RCC 7860 (cell line): ENCODE measurements at regions not wholly inside any gene's neighbourhood (a gene's known extent, or its start where the extent isn't known, plus 50 kb on each side); places are given as distances from the start of the nearest gene placed in this dataset.
"Not testable (repeated sequence)": the region's sequence is repeated elsewhere in the genome, so short reads cannot be mapped to it uniquely, and the experiment has no call there.

Experiments used
- DNase-seq: peaks from one replicate; pipeline ENCODE4 v3.0.0-alpha.2; 2015; ENCODE audit warnings: low spot score
- FAIRE-seq: peaks from 2 replicates; lab custom pipeline; 2012; peaks lifted over from hg19 to GRCh38; lab: Jason Lieb, UNC

DNA sequence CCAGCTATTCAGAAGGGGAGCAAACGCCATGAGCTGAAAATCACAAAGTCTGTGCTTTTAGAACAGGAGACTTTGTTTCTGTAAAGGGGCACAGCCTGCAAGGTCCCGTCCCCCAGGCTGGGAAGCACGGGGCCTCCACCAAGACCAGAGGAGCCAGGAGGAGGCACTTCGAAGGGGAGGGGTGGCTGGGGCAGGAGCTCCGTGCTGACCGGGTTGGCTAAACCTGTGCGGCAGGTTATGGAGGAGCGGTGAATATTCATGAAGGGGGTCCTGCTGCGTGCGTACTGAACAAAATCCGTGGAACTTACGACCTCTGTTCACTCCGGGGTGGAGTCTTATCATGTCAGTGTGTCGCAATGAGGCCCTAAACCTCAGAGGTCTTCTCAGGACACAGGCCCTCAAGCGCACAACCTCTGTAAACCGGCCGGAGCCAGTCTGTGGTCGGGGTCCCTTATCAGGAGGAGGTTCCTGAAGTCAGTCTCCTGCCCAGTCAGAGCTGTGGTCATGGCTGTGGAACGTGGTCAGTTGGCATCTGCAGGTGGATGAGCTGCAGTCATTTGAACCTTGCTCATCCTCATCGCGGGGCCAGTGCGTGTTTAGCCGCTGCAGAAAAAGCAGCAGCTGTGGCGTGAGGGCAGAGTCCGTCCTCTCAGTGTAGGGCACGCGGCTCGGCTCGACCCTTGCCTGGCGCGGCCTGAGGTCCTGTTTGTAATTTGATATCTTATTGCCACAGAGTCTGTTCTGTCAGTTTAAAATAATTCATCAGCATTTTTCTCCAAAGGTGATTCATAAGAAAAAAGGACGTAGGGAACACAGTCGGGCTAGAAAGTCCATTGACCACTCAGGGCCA is 5507.7 kb upstream of the TPTE start:
- not testable (repeated sequence) for DNase-seq, FAIRE-seq

DNA sequence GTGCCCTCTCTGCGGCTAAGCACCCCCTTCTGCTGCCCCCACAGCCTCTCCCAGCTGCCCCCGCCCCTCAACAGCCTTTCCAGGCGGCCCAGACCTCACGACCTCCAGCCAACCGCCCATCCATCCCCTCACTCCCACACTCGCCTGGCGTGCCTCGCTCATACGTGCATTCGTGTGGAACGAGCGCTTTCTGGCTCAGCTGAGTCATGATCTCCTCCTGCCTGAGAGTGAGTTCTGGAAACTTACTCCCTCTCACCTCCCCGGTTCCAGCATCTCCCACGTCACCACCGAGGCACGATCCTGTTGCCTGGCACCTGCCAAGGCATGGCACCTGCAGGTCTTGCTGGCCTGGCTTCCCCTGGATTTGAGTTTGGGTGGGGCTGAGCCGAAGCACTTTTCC is 5506.2 kb upstream of the TPTE start:
- not testable (repeated sequence) for FAIRE-seq, DNase-seq

DNA sequence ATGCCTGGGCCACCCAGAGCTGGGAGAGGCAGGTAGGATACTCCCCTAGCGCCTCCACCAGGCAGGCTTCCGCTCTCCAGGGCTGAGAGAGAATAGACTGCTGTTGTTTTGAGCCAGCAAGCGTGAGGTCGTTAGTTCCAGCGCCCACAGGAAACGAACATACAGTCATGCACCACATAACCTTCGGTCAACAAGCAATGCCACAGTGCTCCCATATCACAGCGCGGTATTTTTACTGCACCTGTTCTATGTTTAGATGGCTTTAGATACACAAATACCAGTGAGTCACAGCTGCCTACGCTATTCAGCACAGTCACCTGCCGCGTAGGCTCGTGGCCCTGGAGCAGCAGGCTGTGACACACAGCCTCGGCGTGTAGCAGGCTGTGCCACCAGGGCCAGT is 5502.3 kb upstream of the TPTE start:
- not testable (repeated sequence) for FAIRE-seq, DNase-seq

DNA sequence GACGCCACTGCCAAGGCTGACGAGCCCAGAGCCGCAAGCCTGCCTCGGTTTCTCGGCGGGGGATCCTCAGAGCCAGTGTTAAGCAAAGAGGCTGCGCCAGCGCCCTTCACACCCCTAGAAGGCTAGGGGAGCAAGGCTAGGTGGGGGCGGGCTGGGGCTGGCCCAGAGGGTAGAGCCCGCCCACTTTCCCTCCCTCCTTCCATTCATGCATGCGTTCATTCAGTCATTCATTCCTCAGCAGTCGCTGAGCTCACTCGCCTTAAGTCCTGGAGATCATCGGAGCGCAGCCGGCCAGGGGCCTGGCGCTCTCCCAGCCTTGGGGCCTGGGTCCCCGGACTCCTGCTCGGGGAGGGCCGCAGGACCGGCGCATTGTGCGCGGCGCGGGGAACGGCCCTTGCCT is 5499.6 kb upstream of the TPTE start:
- DNase-seq, FAIRE-seq: not testable (repeated sequence)

DNA sequence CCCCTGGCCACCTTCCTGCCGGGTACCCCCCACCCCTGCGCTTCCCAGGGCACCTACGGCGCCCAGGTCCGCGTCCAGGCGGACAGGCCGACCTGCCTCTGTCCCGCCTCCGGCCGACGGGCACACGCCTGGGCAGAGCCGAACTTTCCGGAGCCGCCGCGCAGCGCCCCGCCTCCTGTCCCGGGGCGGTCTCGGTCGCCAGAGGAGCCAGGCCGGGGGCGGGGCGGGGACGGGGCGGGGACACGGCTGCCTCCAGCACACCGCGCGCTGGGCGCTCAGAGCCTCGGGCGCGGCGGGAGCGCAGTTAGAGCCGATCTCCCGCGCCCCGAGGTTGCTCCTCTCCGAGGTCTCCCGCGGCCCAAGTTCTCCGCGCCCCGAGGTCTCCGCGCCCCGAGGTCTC is 5499.1 kb upstream of the TPTE start:
- not testable (repeated sequence) for FAIRE-seq, DNase-seq

DNA sequence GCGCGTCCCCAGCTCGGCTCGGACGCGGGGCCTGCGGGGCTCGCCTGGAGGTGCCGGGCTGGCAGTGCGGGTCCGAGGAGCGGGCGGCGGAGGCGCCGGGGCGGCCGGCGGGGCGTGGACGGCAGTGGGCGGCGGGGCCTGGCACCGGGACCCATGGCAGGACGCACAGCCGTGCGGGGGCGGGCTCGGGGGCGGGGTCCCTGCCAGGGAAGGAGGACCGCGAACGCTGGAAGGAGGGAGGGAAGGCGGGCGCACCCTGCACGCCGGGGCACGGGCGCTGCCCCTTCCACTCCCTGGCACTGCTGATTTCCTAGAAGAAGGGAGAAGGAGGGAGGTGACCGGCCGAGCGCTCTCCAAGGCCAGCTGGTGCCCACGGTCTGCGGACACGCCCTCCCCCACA is 5498.6 kb upstream of the TPTE start:
- FAIRE-seq, DNase-seq: not testable (repeated sequence)

DNA sequence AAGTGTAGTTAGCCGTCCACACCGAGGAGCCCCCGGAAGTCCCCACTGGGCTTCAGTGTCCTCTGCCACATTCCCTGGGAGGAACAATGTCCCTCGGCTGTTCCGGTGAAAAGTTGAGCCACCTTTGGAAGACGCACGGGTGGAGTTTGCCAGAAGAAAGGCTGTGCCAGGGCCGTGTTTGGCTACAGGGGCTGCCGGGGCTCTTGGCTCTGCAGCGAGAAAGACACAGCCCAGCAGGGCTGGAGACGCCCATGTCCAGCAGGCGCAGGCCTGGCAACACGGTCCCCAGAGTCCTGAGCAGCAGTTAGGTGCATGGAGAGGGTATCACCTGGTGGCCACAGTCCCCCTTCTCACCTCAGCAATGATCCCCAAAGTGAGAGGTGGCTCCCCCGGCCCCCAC is 5486.2 kb upstream of the TPTE start:
- not testable (repeated sequence) for FAIRE-seq, DNase-seq

DNA sequence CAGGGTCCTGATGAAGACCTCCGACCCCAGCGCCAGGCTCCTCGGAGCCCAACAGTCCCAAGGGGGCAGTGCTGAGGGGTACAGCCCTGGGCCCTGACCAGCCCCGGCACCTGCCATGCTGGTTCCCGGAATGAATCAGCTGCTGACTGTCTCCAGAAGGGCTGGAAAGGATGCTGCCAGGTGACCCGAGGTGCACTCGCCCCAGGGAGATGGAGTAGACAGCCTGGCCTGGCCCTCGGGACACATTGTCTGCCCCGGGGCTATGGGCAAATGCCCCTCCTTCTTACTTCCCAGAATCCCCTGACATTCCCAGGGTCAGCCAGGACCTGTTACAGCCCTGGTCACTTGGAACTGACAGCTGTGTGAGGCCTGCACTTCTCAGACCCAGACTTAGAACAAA is 5485.8 kb upstream of the TPTE start:
- FAIRE-seq, DNase-seq: not testable (repeated sequence)

DNA sequence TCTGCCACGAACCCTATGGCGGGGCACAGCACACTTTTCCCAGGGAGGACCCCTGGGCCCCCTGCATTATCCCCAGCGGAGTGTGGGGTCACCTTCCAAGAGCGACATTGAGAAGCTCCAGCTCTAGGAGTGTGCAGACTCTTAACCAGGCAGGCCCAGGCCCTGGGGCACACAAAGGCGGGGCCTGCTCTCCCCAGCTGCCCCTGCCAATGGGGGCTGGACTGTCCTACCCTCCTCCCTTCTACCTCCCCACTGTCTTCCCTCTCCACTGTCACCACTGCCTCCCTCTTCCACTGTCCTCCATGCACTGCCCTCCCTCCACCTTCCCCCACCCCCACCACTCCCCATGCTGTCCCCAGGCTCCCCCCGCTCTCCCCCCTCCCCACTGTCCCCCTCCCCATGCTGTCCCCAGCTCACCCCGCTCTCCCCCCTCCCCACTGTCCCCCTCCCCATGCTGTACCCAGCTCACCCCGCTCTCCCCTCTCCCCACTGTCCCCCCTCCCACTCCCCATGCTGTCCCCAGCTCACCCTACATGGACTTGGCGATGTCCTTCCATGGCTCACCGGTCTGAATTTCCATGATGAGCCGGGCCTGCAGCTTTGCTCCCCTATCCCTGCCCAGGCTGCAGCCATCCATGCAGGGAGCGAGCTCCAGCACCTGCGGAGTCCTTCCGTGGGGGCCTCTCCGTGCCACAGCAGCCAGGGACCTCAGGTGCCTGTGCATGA is 5483.6 kb upstream of the TPTE start:
- FAIRE-seq, DNase-seq: not testable (repeated sequence)

DNA sequence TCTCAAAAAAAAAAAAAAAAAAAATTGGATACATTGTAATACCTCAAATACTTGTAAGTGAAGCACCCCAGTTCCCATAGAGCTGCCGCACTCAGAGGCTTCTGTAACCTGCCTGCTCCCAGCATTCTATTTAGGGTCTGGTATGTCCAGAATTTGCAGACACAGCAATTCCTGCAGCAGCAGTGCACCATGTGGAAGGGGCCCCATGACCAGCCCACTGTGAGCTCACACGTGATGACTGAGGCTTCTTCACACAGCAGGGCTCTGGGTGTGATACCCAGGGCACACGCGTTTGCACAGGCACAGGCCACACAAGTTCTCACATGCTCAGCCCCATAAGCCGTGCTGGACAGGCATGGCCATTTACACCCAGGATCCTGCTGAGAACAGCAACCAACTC is 5481.5 kb upstream of the TPTE start:
- not testable (repeated sequence) for FAIRE-seq, DNase-seq

DNA sequence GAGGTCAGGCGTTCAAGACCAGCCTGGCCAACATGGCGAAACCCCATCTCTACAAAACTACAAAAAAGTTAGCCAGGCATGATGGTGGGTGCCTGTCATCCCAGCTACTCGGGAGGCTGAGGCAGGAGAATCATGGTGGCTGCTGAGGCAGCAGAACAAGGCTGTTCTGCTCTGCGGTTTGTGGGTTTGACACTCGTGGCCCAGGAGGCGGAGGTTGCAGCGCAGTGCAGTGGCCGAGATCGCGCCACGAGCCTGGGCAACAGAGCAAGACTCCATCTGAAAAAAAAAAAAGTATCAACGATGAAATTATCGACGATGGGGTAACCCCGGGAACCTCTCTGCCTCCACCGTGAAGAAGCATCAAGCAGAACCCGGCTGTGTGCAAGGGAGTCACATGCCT is 5478.8 kb upstream of the TPTE start:
- DNase-seq, FAIRE-seq: not testable (repeated sequence)

DNA sequence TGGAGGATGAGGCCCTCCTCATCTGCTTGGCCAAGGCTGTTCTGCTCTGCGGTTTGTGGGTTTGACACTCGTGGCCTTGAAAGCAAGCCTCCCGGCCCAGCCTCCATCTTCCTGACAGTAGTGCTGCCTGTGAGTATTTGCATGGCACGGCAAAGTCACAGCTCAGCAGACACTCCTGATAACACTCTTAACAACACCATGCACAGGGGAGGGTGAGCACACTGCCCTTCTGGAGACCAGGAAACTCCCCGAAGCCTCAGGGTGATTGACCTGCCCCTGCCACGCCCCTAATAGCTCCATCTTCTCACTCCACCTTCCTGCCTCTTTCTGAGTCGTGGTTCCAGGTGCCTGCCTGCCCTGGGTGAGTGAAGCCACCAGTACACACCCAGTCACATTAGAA is 5476.6 kb upstream of the TPTE start:
- not testable (repeated sequence) for FAIRE-seq, DNase-seq

DNA sequence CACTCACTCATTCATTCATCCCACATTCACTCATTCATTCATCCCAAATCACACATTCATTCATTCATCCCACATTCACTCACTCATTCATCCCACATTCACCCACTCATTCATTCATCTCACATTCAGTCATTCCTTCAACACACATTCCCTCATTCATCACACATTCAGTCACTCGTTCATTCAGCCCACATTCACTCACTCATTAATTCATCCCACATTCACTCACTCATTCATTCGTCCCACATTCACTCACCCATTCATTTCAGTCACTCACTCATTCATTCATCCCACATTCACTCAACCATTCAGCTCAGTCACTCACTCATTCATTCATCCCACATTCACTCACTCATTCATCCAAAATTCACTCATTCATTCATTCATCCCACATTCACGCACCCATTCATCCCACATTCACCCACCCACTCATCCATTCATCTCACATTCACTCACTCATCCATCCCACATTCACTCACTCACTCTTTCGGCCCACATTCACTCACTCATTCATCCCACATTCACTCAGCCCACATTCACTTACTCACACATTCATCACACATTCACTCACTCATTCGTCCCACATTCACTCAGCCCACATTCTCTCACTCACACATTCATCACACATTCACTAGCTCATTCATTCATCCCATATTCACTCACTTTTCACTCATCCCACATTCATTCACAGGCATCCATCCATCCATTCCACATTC is 5469.9 kb upstream of the TPTE start:
- not testable (repeated sequence) for FAIRE-seq, DNase-seq

DNA sequence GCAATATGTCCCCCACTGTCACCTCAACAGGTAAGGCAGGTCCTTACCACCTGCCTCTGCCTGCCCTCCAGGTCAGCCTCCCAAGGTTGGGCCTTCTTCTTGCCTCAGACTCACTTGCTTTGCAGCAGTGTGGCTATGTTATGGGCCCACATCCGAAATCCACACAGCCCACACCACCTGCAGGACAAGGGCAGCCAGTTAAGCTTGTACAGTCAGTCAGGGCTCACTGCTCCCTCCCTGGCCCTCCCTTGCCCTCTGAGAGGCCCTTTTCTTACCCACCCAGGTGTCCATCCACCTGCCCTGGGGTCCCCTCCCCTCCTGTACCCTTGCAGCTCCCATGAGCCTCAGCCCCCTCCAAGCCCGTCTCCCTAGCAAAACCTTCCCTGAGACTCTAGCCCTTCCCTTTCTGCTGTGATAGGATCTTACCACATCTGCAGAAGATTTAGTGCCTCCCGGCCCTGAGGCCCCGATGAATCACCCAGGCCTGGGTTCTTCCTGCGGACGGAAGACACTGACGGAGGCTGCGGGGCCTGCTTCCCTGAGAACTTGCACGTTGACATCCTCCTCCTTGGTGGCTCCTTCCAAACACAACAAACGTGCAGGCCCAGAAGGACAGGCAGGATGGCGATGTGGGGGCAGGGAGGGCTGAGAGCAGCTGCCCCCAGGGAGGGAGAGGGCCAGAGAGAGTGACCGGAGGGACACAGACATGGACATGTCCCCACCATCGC is 5466.2 kb upstream of the TPTE start:
- not testable (repeated sequence) for DNase-seq, FAIRE-seq

DNA sequence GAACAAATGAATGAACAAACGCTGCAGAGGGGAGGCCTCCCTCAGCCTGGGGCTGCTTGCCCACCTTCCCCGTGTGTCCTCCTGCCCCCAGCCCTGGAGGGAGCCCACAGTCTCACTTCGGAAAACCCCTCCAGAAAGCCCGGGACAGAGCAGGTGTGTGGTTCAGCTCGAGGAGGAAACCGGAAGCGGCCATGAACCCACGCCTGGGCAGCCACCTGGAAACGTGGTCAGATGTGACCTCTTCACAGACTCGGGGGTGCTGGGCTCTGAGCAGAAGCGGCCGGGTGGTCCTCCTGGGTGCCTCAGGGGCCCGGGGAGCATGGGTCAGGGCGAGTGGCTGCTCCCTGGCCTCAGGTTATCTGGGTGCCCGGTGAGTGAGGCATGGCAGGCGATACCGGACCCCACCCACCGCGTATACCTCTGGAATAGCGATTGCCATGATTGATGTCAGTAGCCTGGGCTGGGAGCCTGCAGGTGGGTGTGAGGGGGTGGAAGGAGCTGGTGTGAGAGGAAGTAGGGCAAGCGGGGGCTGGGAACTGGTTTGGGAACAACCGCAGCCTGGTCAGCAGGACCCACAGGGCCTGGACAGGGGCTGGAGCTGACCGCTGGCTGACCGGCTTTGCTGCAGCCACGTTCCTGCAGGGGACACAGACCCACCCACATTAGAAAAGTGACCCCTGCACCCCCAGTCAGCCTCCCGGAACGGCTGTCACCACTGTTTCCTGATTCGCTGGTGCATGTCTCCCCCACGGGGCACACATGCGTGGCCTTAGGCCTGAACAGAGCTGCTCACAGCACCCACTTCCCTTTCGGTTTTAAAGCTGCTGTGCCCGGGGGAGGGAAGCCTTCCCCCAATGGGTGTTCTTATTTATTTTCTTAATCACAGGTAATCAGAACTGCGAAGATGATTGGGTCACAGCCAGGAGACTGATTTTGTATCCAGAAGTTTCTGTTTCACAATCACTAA is 5465.1 kb upstream of the TPTE start:
- not testable (repeated sequence) for DNase-seq, FAIRE-seq

DNA sequence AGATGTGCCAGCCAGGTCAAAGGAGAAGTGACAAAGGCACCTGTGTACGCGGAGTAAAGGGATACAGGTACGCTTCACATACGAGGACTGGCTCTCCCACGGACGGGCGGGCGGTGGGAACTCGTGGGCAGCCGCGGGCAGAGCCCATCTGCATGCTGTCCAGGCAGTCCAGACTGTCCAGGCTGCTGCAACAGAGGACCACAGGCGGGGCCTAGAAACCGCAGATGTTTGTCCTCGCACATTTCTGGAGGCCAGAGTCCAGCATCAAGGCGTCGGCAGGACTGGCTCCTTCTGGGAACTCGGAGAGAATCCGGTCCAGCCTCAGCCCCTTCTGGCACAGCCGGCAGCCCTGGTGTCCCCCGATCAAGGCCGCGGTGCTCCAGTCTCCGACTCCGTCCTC is 5464.3 kb upstream of the TPTE start:
- not testable (repeated sequence) for FAIRE-seq, DNase-seq

DNA sequence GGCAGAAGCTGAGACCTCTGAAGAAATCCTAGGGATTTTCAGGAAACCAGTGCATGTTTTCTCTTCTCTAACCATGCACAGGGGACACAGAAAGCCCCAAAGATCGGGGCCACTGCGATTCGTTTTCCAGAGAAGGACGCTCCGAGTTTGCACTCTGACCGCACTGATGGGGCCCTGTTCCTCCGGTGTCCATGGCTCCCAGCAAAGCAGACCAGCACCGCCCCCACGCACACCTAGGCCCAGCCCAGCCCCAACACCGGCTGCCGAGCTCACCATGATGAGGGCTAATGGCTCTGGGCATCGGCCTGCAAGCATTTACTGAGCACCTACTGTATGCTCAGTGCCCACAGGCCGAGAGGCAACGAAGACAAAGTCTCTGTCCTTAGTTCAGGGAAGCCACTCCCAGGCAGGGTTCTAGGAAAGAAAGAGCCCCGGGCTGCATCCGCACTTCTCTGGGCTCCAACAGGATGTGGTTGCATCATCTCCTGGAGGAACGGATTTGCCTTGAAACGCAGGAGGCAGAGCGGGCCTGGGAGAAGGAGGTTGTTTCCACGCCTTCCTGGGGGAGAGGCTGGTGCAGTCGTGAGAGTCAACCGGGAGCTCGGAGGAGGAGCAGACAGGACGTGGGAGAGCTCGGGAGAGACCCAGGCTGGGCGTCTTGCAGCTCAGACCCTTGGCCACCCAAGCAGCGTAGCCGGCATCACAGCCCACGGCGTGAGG is 5460.9 kb upstream of the TPTE start:
- not testable (repeated sequence) for DNase-seq, FAIRE-seq

DNA sequence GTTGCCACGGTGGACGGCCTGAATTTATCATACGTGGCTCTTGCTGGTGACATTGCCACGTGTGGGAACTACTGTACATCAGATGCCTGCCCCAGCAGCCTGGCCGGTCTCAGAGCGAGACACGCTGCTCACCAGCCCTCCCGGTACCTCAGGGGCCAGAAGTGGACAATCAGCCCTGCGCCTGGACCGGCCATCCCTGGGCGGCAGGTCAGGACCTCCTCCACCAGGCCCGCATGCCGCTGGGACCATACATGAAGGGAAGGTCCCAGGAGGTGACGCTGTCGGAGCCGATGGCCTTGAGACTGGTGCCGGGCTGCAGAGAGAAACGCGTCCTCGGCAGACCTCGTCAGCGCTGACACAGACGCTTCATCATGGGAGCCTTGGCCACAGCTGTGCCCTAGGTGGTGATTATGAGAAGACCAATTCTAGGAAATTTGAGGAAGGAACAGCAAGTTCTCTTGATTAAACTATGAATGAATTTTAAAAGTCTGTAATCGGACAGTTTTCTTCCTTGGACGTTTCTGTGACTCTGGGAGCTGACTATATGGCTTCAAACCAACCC is 5456.7 kb upstream of the TPTE start:
- not testable (repeated sequence) for FAIRE-seq, DNase-seq
